ENCODE measurements at regions not wholly inside any gene's neighbourhood (a gene's known extent, or its start where the extent isn't known, plus 50 kb on each side); places are given as distances from the start of the nearest gene placed in this dataset.

DNA sequence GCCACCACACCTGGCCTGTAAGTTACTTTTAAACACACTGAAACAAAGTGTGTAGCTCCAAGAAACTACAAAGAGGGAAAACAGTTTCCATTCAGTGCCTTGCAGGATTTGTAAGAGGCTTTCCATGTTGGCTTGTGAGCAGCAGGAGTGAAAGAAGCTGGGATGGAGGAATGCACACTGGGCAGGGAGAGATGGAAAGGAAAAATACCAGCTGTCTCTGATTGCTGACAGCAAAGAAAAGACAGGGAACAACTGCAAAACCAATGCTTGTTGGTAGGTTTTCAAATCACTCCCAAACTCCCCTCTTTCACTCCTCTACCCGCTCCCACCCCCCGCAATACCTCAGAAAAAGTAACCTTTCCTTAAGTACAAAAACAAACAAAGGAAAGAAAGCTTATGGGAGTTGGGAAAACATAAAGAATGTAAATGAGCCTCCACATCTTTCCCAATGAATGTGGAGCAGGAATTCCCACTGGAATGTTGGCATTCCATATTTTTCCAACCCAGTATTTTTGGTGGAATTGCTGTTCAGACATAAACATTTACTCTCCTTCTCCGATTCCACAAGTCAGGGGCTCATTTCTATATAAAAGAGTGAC is 166.1 kb downstream of the THBS2 start:
- TF ChIP-seq CTCF (IDR thresholded peaks at IDR 0.05) (no peak), POLR2A (IDR thresholded peaks at IDR 0.05) (no peak)

Data from body of pancreas (tissue), 4 donors.